ENCODE measurements at regions not wholly inside any gene's neighbourhood (a gene's known extent, or its start where the extent isn't known, plus 50 kb on each side); places are given as distances from the start of the nearest gene placed in this dataset.

- Histone ChIP-seq H3K27ac (no peak overlapping the region), H3K9me3 (no peaks in the 10 kb centered on the region), H3K4me2 (no peak overlapping the region), H3K4me3 (no peak overlapping the region), H3K4me1 (no peaks in the 10 kb centered on the region)
- WGBS (ENCODE audit: missing lambda C conversion rate), result 79% methylated on average over 1 of the region's 1 CpG
- FAIRE-seq (no peak), ATAC-seq (no peak), DNase-seq (ENCODE audit: low read depth in 1 of 2, low spot score in 1 of 2) (no peak)
- TF ChIP-seq RCOR1 (IDR thresholded peaks at IDR 0.05; ENCODE audit: low read depth, low read length) (no peak), HOXA7 (CRISPR knock-in tag; IDR thresholded peaks at IDR 0.05) (no peak), CHD2 (IDR thresholded peaks at IDR 0.05; ENCODE audit: low read length, partially characterized antibody) (no peak), NR3C1 (IDR thresholded peaks at IDR 0.05) (no peak), PBX3 (IDR thresholded peaks at IDR 0.05) (no peak), MAX (IDR thresholded peaks at IDR 0.05) (no peak), CTCF (IDR thresholded peaks at IDR 0.05) (no peak), TFCP2L1 (CRISPR knock-in tag; IDR thresholded peaks at IDR 0.05) (no peak), BHLHE40 (IDR thresholded peaks at IDR 0.05; ENCODE audit: low read depth, low read length) (no peak), HOXB5 (CRISPR knock-in tag; IDR thresholded peaks at IDR 0.05) (no peak), CEBPB (IDR thresholded peaks at IDR 0.05) (no peak), ELK1 (IDR thresholded peaks at IDR 0.05; ENCODE audit: low read depth, low read length) (no peak), ESRRA (IDR thresholded peaks at IDR 0.05; ENCODE audit: borderline replicate concordance, low read length) (no peak), EHMT2 (IDR thresholded peaks at IDR 0.05; ENCODE audit: low read depth) (no peak), CBX2 (IDR thresholded peaks at IDR 0.05; ENCODE audit: borderline replicate concordance, low read depth) (no peak), POLR2AphosphoS2 (conservative IDR thresholded peaks at IDR 0.05; ENCODE audit: low read length) (no peak), KDM1A (IDR thresholded peaks at IDR 0.05; ENCODE audit: low read depth) (no peak), NFE2L2 (conservative IDR thresholded peaks at IDR 0.05; ENCODE audit: low read length) (no peak), GATA3 (IDR thresholded peaks at IDR 0.05; ENCODE audit: borderline replicate concordance) (no peak), SMC3 (IDR thresholded peaks at IDR 0.05) (no peak)
- CTCF ChIA-PET, result no interaction called here
- POLR2A ChIA-PET, result no interaction called here
These were observed 391.6 kb upstream of the RPS23 start for GRCh38 chr5:82669720-82670119.

GRCh38 chr5:82666312-82666711, 388.2 kb upstream of the RPS23 start:
- no peak for TF ChIP-seq BHLHE40 (IDR thresholded peaks at IDR 0.05; ENCODE audit: low read depth, low read length)
- no peak for TF ChIP-seq EP300 (IDR thresholded peaks at IDR 0.05)
- no peak for TF ChIP-seq ESRRA (IDR thresholded peaks at IDR 0.05; ENCODE audit: borderline replicate concordance, low read length)
- no peak for TF ChIP-seq KDM5A (IDR thresholded peaks at IDR 0.05)
- no peak for TF ChIP-seq EHMT2 (IDR thresholded peaks at IDR 0.05; ENCODE audit: low read depth)
- H3K27ac ChIP-seq, result no peak overlapping the region
- FAIRE-seq (no peak), ATAC-seq (no peak), DNase-seq (ENCODE audit: low read depth in 1 of 2, low spot score in 1 of 2) (no peak)
- WGBS (ENCODE audit: missing lambda C conversion rate), result 60% methylated on average over 2 of the region's 2 CpGs
- ChIA-PET CTCF (no interaction called here), POLR2A (no interaction called here)
- H3K4me2 ChIP-seq, result no peak overlapping the region
- no peak overlapping the region for H3K4me3 ChIP-seq
- no peaks in the 10 kb centered on the region for H3K4me1 ChIP-seq
- no peaks in the 10 kb centered on the region for H3K9me3 ChIP-seq

- WGBS (ENCODE audit: missing lambda C conversion rate), result 26% methylated on average over 3 of the region's 3 CpGs
- no peak for FAIRE-seq
- CTCF ChIA-PET, result interaction anchor here (0.6 to 0.9 kb wide), 3 partner anchors 24 to 326 kb away, joined by 3 read pairs; no protein-coding TSS in a partner anchor
These were observed 386.6 kb upstream of the RPS23 start for GRCh38 chr5:82664732-82665131.

More at GRCh38 chr5:82664732-82665131, 386.6 kb upstream of the RPS23 start:
- Histone ChIP-seq H3K4me1 (no peaks in the 10 kb centered on the region), H3K4me3 (no peak overlapping the region), H3K9me3 (no peaks in the 10 kb centered on the region), H3K4me2 (no peak overlapping the region), H3K27ac (no peak overlapping the region)
- DNase-seq (ENCODE audit: low read depth in 1 of 2, low spot score in 1 of 2) (no peak), ATAC-seq (no peak)
- TF ChIP-seq CTCF (IDR thresholded peaks at IDR 0.05), result no peak
- POLR2A ChIA-PET, result interaction anchor here (0.6 kb wide), 1 partner anchor 809 kb away, joined by 3 read pairs; no protein-coding TSS in a partner anchor
